Vagina (tissue), 2 donors: ENCODE measurements at regions not wholly inside any gene's neighbourhood (a gene's known extent, or its start where the extent isn't known, plus 50 kb on each side); places are given as distances from the start of the nearest gene placed in this dataset.

Experiments
- DNase-seq, 2 donors: peaks; one replicate each; pipeline ENCODE4 v3.0.0-alpha.2; 2017; ENCODE audit errors: extremely low spot score in 2 of 2
- H3K27ac ChIP-seq: fragments of 200-600 bp; sonication (generic); one replicate; pipeline ENCODE4 v1.5.1; 2019
- H3K27me3 ChIP-seq: fragments of 200-600 bp; sonication (generic); one replicate; pipeline ENCODE4 v1.5.1; 2019
- H3K36me3 ChIP-seq, 2 donors: fragments of 200-600 bp; sonication (generic); one replicate each; pipeline ENCODE4 v1.5.1; 2017 to 2019
- H3K4me1 ChIP-seq: fragments of 200-600 bp; sonication (generic); one replicate; pipeline ENCODE4 v1.5.1; 2019
- H3K4me3 ChIP-seq, 2 donors: fragments of 200-600 bp; sonication (generic); 1 replicate in 1 of 2; 2 replicates in 1 of 2; pipeline ENCODE4 v1.5.1; 2016 to 2019
- H3K9me3 ChIP-seq: fragments of 200-600 bp; sonication (generic); one replicate; pipeline ENCODE4 v1.5.1; 2019
- POLR2A ChIP-seq, 2 donors: fragments of 450-650 bp; IDR thresholded peaks; one replicate each; pipeline ENCODE4 v1.6.1; 2017; ENCODE audit warnings: antibody characterized with exemption in 2 of 2, mild to moderate bottlenecking in 2 of 2, moderate library complexity in 2 of 2
- POLR2AphosphoS5 ChIP-seq, 2 donors: sonication (generic); formaldehyde crosslinking; IDR thresholded peaks; one replicate each; pipeline ENCODE4 v1.9.0; 2017; ENCODE audit warnings: antibody characterized with exemption in 2 of 2, mild to moderate bottlenecking in 2 of 2, low read depth in 1 of 2; ENCODE audit not compliant: insufficient read depth in 1 of 2
- intact Hi-C: fragments of 100-400 bp; cut with DNase I; formaldehyde crosslinking; loops from one replicate; pipeline ENCODE4 v1.15.1; 2023
- TF ChIP-seq, protein P1 (sequence below), 3 experiments: fragments of 450-650 bp in 2 of 3; fragments of 200-600 bp in 1 of 3; sonication (generic) in 1 of 3; IDR thresholded peaks; one replicate each; pipeline ENCODE4 v1.5.1; 2017 to 2019; ENCODE audit warnings: antibody characterized with exemption in 3 of 3, mild to moderate bottlenecking in 2 of 3, moderate library complexity in 2 of 3

DNA sequence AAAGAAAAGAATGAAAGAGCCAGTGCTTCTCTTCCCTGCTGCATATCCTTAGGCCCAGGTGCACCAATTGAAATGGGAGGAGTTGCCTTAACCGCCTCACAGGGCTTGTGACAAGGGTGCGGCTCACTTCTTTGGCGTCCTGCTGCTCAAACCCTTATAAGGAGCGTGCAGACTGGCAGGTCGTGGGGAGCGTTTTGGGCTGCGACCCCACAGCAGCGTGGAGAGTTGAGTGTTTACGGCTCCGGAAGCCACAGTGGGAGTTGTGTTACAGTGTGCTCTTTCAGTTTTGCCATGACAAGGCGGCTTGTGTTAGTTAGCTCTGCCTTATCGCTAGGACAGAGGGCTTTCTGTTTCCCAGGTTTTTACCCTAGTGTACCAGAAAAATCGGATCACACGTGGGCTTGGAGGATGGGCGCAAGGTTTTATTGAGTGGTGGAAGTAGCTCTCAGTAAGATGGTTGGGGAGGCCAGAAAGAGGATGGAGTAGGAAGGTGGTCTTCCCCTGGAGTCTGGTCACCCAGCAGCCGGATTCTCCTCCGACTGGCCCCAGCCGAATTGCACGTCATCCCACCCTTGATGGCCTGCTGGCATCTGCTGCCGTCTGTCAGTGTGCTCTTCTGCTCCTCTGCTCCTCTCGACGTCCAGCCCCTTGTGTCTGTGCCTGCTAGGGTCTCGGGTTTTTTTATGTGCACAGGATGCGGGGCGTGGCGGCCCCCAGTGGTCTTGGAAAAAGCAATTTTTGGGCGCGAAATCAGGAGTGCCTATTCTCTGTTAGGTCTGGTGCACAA, 718.9 kb downstream of the ARAP2 start:
- H3K27me3 ChIP-seq, result no peaks in the 10 kb centered on the region
- no peak overlapping the region for H3K4me3 ChIP-seq
- no peaks in the 10 kb centered on the region for H3K4me1 ChIP-seq
- no peak overlapping the region for H3K27ac ChIP-seq
- no peak for TF ChIP-seq POLR2AphosphoS5 (IDR thresholded peaks at IDR 0.05; ENCODE audit: insufficient read depth in 1 of 2, low read depth in 1 of 2)
- TF ChIP-seq, protein P1, sequence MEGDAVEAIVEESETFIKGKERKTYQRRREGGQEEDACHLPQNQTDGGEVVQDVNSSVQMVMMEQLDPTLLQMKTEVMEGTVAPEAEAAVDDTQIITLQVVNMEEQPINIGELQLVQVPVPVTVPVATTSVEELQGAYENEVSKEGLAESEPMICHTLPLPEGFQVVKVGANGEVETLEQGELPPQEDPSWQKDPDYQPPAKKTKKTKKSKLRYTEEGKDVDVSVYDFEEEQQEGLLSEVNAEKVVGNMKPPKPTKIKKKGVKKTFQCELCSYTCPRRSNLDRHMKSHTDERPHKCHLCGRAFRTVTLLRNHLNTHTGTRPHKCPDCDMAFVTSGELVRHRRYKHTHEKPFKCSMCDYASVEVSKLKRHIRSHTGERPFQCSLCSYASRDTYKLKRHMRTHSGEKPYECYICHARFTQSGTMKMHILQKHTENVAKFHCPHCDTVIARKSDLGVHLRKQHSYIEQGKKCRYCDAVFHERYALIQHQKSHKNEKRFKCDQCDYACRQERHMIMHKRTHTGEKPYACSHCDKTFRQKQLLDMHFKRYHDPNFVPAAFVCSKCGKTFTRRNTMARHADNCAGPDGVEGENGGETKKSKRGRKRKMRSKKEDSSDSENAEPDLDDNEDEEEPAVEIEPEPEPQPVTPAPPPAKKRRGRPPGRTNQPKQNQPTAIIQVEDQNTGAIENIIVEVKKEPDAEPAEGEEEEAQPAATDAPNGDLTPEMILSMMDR (IDR thresholded peaks at IDR 0.05), result no peak
- TF ChIP-seq POLR2A (IDR thresholded peaks at IDR 0.05), result no peak
- DNase-seq, result no peak
- no peaks in the 10 kb centered on the region for H3K9me3 ChIP-seq
- intact Hi-C loops, result no loop called here
- H3K36me3 ChIP-seq, result no peaks in the 10 kb centered on the region

DNA sequence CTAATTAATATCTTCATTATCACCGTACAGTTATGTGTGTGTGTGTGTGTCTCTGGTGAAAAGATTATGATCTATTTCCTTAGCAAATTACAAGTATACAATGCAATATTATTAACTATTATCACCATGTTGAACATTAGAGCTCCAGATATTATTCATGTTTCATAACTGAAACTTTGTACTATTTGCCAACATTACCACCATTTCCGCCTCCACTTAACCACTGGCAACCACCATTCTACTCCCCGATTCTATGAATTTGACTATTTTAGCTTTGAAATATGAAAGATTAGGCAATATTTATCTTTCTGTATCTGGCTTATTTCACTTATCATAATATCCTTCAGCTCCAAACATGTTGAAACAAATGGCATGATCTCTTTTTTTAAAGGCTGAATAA, 717.9 kb downstream of the ARAP2 start:
- no peak overlapping the region for H3K27ac ChIP-seq
- no peaks in the 10 kb centered on the region for H3K27me3 ChIP-seq
- H3K4me1 ChIP-seq, result no peaks in the 10 kb centered on the region
- intact Hi-C loops, result no loop called here
- TF ChIP-seq POLR2A (IDR thresholded peaks at IDR 0.05) (no peak), POLR2AphosphoS5 (IDR thresholded peaks at IDR 0.05; ENCODE audit: insufficient read depth in 1 of 2, low read depth in 1 of 2) (no peak)
- TF ChIP-seq, protein P1 (IDR thresholded peaks at IDR 0.05), result no peak
- no peaks in the 10 kb centered on the region for H3K36me3 ChIP-seq
- H3K9me3 ChIP-seq, result no peaks in the 10 kb centered on the region
- H3K4me3 ChIP-seq, result no peak overlapping the region
- no peak for DNase-seq

DNA sequence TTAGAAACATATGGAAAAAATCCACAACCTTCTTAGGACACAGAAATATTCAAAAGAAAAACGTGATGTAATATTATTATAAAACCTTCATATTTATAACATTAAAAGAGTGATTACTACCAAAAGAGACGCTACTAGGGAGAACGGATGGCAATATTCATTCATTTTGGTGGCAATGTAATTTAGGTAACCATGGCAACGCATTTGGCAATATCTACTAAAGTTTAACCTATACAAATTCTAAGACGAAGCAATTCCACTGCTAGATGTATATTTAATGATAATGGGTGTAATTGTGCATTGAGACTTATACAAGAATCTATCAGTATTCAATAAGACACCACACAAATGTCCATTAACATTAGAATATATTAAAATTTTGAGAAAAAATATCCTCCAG, 709.4 kb downstream of the ARAP2 start:
- DNase-seq, result no peak
- intact Hi-C loops, result no loop called here

DNA sequence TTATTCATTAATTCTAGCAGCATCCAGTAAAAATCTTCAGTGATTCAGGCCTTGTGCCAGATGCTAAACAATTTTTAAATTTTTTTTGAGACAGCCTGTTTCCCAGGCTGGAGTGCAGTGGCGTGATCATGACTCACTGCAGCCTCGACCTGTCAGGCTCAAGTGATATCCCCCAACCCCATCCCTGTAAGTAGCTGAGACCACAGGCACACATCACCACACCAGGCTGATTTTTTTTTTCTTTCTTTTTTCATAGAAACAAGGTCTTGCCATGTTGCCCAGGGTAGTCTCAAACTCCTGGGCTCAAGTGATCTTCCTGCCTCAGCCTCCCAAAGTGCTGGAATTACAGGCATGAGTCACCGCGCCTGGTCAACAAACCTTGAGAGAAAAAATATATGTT, 705.5 kb downstream of the ARAP2 start:
- DNase-seq, result no peak
- Histone ChIP-seq H3K27ac (no peak overlapping the region), H3K9me3 (no peaks in the 10 kb centered on the region), H3K4me3 (no peak overlapping the region), H3K4me1 (no peaks in the 10 kb centered on the region), H3K36me3 (no peaks in the 10 kb centered on the region), H3K27me3 (no peaks in the 10 kb centered on the region)
- intact Hi-C loops, result no loop called here
- no peak for TF ChIP-seq POLR2A (IDR thresholded peaks at IDR 0.05)
- TF ChIP-seq, protein P1 (IDR thresholded peaks at IDR 0.05), result no peak

More for the DNA sequence above, 709.4 kb downstream of the ARAP2 start:
- Histone ChIP-seq H3K9me3 (no peaks in the 10 kb centered on the region), H3K27me3 (no peaks in the 10 kb centered on the region), H3K27ac (no peak overlapping the region), H3K4me1 (no peaks in the 10 kb centered on the region), H3K36me3 (no peaks in the 10 kb centered on the region), H3K4me3 (no peak overlapping the region)
- TF ChIP-seq, protein P1 (IDR thresholded peaks at IDR 0.05), result no peak
- TF ChIP-seq POLR2A (IDR thresholded peaks at IDR 0.05) (no peak), POLR2AphosphoS5 (IDR thresholded peaks at IDR 0.05; ENCODE audit: insufficient read depth in 1 of 2, low read depth in 1 of 2) (no peak)

DNA sequence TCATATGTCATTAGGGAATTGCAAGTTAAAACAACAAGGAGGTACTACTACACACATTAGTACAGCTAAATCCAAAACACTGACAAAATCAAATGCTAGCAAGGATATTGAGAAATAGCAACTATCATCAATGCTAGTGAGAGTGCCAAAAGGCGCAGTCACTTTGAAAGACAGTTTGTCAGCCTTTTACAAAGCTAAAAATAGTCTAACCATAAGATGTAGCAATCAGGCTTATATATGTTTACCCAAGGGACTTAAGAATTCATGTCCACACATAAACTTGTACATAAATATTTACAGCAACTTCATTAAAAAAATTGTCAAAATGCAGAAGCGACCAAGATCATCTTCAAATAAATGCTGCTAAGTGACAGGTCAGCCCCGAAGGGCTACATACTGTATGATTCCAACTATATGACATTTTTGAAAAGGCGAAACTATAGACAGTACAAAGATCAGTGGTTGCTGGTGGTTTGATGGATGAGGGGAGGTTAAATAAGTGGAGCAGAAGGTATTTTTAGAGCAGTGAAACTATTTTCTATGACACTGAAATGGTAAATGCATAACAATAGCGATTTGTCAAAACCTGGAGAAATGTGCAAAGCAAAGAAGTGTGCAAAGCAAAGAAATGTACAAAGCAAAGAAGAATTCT, 704.8 kb downstream of the ARAP2 start:
- intact Hi-C loops, result no loop called here

More for the DNA sequence above, 704.8 kb downstream of the ARAP2 start:
- DNase-seq, result no peak
- Histone ChIP-seq H3K9me3 (no peaks in the 10 kb centered on the region), H3K27me3 (no peaks in the 10 kb centered on the region), H3K4me3 (no peak overlapping the region), H3K4me1 (no peaks in the 10 kb centered on the region), H3K36me3 (no peaks in the 10 kb centered on the region), H3K27ac (no peak overlapping the region)
- TF ChIP-seq, protein P1 (IDR thresholded peaks at IDR 0.05), result no peak
- TF ChIP-seq POLR2AphosphoS5 (IDR thresholded peaks at IDR 0.05; ENCODE audit: insufficient read depth in 1 of 2, low read depth in 1 of 2), result no peak
- no peak for TF ChIP-seq POLR2A (IDR thresholded peaks at IDR 0.05)
